ENCODE measurements at regions not wholly inside any gene's neighbourhood (a gene's known extent, or its start where the extent isn't known, plus 50 kb on each side); places are given as distances from the start of the nearest gene placed in this dataset.
A peak's percentile ranks its signal among the peaks of the same experiment; 100 is the strongest.

GRCh38 chr4:56148428-56148827, 199.7 kb downstream of the CEP135 start:
- no peak for TF ChIP-seq BACH2 (CRISPR knock-in tag; IDR thresholded peaks at IDR 0.05; ENCODE audit: borderline replicate concordance)
- TF ChIP-seq TOX (CRISPR knock-in tag; IDR thresholded peaks at IDR 0.05; ENCODE audit: borderline replicate concordance) = no peak
- no peak for TF ChIP-seq ZC3H10 (CRISPR knock-in tag; IDR thresholded peaks at IDR 0.05)
- TF ChIP-seq GLIS3 (CRISPR knock-in tag; IDR thresholded peaks at IDR 0.05) = no peak
- TF ChIP-seq ZFP3 (CRISPR knock-in tag; IDR thresholded peaks at IDR 0.05) = no peak
- TF ChIP-seq ARNTL (CRISPR knock-in tag; IDR thresholded peaks at IDR 0.05; ENCODE audit: borderline replicate concordance, low read depth) = no peak
- TF ChIP-seq RARB (CRISPR knock-in tag; IDR thresholded peaks at IDR 0.05) = no peak
- TF ChIP-seq, protein P1, sequence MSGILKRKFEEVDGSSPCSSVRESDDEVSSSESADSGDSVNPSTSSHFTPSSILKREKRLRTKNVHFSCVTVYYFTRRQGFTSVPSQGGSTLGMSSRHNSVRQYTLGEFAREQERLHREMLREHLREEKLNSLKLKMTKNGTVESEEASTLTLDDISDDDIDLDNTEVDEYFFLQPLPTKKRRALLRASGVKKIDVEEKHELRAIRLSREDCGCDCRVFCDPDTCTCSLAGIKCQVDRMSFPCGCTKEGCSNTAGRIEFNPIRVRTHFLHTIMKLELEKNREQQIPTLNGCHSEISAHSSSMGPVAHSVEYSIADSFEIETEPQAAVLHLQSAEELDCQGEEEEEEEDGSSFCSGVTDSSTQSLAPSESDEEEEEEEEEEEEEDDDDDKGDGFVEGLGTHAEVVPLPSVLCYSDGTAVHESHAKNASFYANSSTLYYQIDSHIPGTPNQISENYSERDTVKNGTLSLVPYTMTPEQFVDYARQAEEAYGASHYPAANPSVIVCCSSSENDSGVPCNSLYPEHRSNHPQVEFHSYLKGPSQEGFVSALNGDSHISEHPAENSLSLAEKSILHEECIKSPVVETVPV (CRISPR knock-in tag; IDR thresholded peaks at IDR 0.05) = no peak
- TF ChIP-seq, protein P2, sequence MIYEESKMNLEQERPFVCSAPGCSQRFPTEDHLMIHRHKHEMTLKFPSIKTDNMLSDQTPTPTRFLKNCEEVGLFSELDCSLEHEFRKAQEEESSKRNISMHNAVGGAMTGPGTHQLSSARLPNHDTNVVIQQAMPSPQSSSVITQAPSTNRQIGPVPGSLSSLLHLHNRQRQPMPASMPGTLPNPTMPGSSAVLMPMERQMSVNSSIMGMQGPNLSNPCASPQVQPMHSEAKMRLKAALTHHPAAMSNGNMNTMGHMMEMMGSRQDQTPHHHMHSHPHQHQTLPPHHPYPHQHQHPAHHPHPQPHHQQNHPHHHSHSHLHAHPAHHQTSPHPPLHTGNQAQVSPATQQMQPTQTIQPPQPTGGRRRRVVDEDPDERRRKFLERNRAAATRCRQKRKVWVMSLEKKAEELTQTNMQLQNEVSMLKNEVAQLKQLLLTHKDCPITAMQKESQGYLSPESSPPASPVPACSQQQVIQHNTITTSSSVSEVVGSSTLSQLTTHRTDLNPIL (CRISPR knock-in tag; IDR thresholded peaks at IDR 0.05; ENCODE audit: low read depth) = no peak
- TF ChIP-seq ESRRG (CRISPR knock-in tag; IDR thresholded peaks at IDR 0.05) = no peak
- no peak for TF ChIP-seq ZNF565 (CRISPR knock-in tag; conservative IDR thresholded peaks at IDR 0.05; ENCODE audit: low read depth)
- TF ChIP-seq ZNF70 (CRISPR knock-in tag; IDR thresholded peaks at IDR 0.05) = no peak
- TF ChIP-seq TCF4 (CRISPR knock-in tag; IDR thresholded peaks at IDR 0.05; ENCODE audit: borderline replicate concordance) = no peak
- TF ChIP-seq ISL1 (CRISPR knock-in tag; IDR thresholded peaks at IDR 0.05) = no peak
- TF ChIP-seq, protein P3, sequence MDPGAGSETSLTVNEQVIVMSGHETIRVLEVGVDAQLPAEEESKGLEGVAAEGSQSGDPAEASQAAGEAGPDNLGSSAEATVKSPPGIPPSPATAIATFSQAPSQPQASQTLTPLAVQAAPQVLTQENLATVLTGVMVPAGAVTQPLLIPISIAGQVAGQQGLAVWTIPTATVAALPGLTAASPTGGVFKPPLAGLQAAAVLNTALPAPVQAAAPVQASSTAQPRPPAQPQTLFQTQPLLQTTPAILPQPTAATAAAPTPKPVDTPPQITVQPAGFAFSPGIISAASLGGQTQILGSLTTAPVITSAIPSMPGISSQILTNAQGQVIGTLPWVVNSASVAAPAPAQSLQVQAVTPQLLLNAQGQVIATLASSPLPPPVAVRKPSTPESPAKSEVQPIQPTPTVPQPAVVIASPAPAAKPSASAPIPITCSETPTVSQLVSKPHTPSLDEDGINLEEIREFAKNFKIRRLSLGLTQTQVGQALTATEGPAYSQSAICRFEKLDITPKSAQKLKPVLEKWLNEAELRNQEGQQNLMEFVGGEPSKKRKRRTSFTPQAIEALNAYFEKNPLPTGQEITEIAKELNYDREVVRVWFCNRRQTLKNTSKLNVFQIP (CRISPR knock-in tag; IDR thresholded peaks at IDR 0.05; ENCODE audit: borderline replicate concordance, low read depth) = no peak
- no peak for TF ChIP-seq ZNF8 (CRISPR knock-in tag; IDR thresholded peaks at IDR 0.05)
- no peak for ATAC-seq

GRCh38 chr4:56147371-56147770, 198.6 kb downstream of the CEP135 start:
- ATAC-seq = peak; percentile 62
- peak; percentile 94 for TF ChIP-seq ZFP3 (CRISPR knock-in tag; IDR thresholded peaks at IDR 0.05)
- TF ChIP-seq BACH2 (CRISPR knock-in tag; IDR thresholded peaks at IDR 0.05; ENCODE audit: borderline replicate concordance) = peak; percentile 96; the same call in 1 of the 2 replicates
- TF ChIP-seq, protein P1 (CRISPR knock-in tag; IDR thresholded peaks at IDR 0.05) = no peak
- TF ChIP-seq ZNF70 (CRISPR knock-in tag; IDR thresholded peaks at IDR 0.05) = no peak
- no peak for TF ChIP-seq CSDC2 (CRISPR knock-in tag; IDR thresholded peaks at IDR 0.05)
- TF ChIP-seq, protein P4, sequence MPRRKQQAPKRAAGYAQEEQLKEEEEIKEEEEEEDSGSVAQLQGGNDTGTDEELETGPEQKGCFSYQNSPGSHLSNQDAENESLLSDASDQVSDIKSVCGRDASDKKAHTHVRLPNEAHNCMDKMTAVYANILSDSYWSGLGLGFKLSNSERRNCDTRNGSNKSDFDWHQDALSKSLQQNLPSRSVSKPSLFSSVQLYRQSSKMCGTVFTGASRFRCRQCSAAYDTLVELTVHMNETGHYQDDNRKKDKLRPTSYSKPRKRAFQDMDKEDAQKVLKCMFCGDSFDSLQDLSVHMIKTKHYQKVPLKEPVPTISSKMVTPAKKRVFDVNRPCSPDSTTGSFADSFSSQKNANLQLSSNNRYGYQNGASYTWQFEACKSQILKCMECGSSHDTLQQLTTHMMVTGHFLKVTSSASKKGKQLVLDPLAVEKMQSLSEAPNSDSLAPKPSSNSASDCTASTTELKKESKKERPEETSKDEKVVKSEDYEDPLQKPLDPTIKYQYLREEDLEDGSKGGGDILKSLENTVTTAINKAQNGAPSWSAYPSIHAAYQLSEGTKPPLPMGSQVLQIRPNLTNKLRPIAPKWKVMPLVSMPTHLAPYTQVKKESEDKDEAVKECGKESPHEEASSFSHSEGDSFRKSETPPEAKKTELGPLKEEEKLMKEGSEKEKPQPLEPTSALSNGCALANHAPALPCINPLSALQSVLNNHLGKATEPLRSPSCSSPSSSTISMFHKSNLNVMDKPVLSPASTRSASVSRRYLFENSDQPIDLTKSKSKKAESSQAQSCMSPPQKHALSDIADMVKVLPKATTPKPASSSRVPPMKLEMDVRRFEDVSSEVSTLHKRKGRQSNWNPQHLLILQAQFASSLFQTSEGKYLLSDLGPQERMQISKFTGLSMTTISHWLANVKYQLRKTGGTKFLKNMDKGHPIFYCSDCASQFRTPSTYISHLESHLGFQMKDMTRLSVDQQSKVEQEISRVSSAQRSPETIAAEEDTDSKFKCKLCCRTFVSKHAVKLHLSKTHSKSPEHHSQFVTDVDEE (CRISPR knock-in tag; IDR thresholded peaks at IDR 0.05) = no peak
- TF ChIP-seq ZFP30 (CRISPR knock-in tag; IDR thresholded peaks at IDR 0.05) = no peak
- no peak for TF ChIP-seq SNAI2 (CRISPR knock-in tag; IDR thresholded peaks at IDR 0.05)
- TF ChIP-seq TCF4 (CRISPR knock-in tag; IDR thresholded peaks at IDR 0.05; ENCODE audit: borderline replicate concordance) = peak; percentile 75
- no peak for TF ChIP-seq TOX (CRISPR knock-in tag; IDR thresholded peaks at IDR 0.05; ENCODE audit: borderline replicate concordance)
- no peak for TF ChIP-seq ESRRG (CRISPR knock-in tag; IDR thresholded peaks at IDR 0.05)
- TF ChIP-seq GLIS3 (CRISPR knock-in tag; IDR thresholded peaks at IDR 0.05) = no peak
- no peak for TF ChIP-seq RARB (CRISPR knock-in tag; IDR thresholded peaks at IDR 0.05)
- TF ChIP-seq, protein P5, sequence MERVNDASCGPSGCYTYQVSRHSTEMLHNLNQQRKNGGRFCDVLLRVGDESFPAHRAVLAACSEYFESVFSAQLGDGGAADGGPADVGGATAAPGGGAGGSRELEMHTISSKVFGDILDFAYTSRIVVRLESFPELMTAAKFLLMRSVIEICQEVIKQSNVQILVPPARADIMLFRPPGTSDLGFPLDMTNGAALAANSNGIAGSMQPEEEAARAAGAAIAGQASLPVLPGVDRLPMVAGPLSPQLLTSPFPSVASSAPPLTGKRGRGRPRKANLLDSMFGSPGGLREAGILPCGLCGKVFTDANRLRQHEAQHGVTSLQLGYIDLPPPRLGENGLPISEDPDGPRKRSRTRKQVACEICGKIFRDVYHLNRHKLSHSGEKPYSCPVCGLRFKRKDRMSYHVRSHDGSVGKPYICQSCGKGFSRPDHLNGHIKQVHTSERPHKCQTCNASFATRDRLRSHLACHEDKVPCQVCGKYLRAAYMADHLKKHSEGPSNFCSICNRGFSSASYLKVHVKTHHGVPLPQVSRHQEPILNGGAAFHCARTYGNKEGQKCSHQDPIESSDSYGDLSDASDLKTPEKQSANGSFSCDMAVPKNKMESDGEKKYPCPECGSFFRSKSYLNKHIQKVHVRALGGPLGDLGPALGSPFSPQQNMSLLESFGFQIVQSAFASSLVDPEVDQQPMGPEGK (CRISPR knock-in tag; IDR thresholded peaks at IDR 0.05; ENCODE audit: borderline replicate concordance) = no peak
- TF ChIP-seq ARNTL (CRISPR knock-in tag; IDR thresholded peaks at IDR 0.05; ENCODE audit: borderline replicate concordance, low read depth) = no peak
- TF ChIP-seq, protein P3 (CRISPR knock-in tag; IDR thresholded peaks at IDR 0.05; ENCODE audit: borderline replicate concordance, low read depth) = no peak
- no peak for TF ChIP-seq OSR1 (CRISPR knock-in tag; IDR thresholded peaks at IDR 0.05)
- TF ChIP-seq, protein P2 (CRISPR knock-in tag; IDR thresholded peaks at IDR 0.05; ENCODE audit: low read depth) = no peak
- TF ChIP-seq ZNF565 (CRISPR knock-in tag; conservative IDR thresholded peaks at IDR 0.05; ENCODE audit: low read depth) = no peak
- no peak; the same call in 1 of the 2 replicates for TF ChIP-seq PPARA (CRISPR knock-in tag; IDR thresholded peaks at IDR 0.05; ENCODE audit: borderline replicate concordance)
- no peak for TF ChIP-seq ZC3H10 (CRISPR knock-in tag; IDR thresholded peaks at IDR 0.05)
- TF ChIP-seq ZNF8 (CRISPR knock-in tag; IDR thresholded peaks at IDR 0.05) = peak; percentile 85
- no peak for TF ChIP-seq ISL1 (CRISPR knock-in tag; IDR thresholded peaks at IDR 0.05)
